CD4-positive, alpha-beta T cell treated with Interferon alpha-2 for 1 hour (primary cell): ENCODE measurements at regions not wholly inside any gene's neighbourhood (a gene's known extent, or its start where the extent isn't known, plus 50 kb on each side); places are given as distances from the start of the nearest gene placed in this dataset.
"Not testable (repeated sequence)": the region's sequence is repeated elsewhere in the genome, so short reads cannot be mapped to it uniquely, and the experiment has no call there.

Experiments used
- DNase-seq, 2 donors: peaks; one replicate each; pipeline ENCODE4 v3.0.0-alpha.2; 2020 to 2022

DNA sequence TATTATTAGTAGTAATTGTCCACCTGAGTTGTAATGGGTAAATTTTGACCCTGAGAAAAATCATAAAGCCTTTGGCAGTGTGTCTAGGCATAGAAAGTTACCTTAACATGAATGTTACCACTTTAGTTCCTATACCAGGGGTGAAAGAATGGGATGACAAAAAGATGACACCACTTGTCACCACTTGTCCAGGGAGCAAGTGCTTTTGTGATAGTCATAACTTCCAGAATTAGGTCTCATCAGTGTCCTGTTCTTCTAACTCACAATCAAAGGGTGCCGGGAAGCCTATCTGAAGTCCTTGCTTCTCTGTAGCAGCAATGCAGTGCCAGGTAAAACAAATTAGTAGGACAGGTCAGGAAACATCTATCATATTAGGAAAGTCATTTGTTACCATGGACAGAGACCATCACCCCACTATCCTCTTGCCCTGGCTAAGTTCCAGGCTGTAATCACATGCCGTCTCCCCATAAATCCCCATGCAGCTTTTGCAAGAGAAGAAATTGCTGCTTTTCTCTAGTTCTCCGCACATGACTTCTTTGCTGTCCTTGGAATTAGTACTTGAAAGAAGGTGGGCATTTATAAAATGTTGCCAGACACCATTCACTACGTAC lies 156.5 kb upstream of the SGCD start:
- DNase-seq, result no peak

DNA sequence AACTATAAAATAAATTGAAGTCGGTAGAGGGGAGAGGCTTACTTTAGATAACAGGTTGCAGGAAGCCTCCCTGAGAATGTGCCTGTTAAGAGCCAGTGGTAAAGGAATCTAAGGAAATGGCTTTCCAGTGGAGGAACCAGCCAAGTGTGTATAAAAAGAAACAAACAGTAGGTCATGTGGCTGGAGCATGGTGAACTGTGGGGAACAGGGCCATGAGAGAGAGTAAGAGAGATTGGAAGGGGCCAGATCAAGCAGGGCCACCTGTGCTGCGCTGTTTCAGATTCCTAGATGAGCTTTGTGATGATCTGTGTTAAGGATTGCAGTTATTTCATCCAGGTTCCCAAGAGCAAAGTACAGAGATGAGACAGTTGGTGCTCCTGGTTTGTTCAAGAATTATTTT lies 152.7 kb upstream of the SGCD start:
- no peak for DNase-seq

DNA sequence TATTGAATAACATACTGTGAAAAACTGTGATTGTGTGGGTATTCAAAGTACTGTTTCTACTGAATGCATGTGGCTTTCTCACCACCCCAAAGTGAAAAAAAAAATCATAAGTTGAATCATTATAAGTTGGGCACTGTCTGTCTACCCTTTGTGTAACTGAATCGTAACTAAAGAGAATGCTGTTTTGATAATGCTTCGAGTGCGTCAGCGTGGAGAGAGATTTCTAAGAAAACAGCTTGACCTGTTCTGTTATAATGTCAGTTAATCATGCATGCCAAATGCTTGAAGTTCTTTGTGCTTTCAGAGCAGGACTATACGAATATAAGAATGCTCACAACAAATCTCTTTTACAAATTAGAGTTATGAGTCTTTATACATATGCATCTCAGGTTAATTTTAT lies 148.8 kb upstream of the SGCD start:
- no peak for DNase-seq

DNA sequence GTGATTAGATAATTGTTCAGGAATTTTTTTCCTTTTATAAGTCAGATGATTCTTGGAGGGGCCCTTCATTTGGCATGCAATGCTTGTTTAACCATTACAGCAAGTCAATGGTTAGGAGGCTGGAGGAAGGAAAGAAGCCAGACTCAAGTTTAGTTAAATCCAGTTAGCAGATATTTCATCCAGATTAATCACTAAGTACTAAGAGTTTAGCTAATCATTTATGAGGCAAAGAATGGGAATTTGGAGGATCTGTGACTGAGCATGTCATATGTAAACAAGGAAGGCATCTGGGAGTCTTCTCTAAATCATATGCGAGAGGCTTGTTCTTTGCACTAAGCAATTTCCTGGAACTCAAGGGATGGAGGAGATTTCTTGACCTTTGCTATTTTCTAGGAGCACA lies 145.3 kb upstream of the SGCD start:
- no peak for DNase-seq

DNA sequence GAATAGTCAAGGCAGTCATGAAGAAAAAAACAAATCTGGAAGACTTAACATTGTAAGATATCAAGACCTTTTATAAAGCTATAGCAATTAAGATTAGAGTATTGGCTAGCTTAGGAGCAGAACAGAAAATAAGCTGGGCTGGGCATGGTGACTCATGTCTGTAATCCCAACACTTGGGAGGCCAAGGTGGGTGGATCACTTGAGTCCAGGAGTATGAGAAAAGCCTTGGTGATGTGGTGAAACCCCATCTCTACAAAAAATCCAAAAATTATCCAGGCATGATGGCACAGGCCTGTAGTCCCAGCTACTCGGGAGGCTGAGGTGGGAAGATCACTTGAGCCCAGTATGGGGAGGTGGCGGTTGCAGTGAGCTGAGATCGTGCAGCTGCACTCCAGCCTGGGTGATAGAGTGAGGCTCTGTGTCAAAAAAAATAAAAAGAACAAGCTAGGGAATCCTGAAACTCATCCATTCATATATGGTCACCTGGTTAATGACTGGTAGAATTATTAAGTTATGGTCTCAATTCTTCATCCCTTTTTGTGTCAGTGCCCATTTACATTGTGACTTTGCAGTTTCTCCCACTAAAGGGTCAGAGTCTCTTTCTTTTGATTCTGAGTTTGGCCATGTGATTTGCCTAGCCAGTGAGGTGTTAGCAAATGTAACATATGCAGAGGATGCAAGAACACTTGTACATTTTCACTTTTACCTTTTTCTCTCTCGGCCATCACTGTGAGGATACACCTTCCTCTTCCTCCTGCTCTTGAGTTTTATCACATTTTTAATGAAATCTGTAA lies 144.6 kb upstream of the SGCD start:
- no peak for DNase-seq

DNA sequence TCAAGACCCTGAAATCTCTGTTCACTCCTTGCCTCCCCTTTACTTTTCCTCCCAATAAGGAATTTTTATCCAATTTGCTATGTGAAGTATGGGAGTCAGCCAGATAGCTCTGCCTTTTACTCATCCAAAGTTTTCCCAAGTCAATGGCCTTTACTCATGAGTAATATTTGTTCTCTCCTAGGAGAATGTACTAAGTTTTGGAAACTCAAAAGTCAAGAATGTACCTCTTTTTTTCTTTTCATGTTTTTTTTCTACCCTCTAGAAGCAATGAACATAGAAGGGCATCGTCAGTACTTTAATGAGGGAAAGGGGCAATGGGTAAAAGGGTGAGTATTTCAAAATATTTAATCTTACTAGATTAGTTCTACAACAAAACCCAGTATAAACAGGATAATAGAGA lies 140.2 kb upstream of the SGCD start:
- DNase-seq, result no peak

DNA sequence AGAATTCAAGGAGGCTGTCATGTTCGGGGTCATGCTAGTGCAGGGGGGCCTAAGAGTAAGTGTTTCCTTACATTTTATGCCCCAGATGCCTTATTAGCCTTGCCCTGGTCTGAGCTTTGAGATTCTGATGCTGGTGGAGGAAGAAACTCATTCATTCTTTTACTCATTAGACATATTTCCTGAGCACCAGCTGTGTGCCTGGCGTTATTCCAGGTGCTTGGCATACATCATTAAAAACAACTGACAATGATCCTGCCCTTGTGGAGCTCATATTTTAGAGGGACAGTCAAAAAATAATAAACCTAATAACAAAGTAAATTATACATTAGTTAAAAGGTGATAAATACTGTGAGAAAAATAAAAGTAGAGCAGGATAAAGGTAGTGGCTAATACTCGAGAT lies 138.9 kb upstream of the SGCD start:
- no peak for DNase-seq

DNA sequence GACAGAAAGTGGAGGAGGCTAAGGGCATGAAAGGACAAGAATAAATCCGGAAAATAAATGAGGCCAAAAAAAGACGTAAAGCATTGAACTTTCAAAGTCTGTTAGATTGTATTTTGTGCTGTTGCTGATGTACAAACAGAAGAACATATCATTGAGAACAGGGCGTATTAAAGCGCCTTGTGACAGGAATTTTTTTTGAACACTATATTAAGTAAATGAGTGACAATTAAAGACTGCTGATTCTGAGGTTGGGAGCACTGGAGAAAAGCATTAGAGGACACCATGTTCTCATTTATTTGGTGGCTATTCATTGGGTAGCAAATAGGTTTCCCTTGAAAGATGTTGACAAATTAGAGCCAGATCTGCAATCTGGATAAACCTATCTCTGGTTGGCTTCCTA lies 137.3 kb upstream of the SGCD start:
- no peak for DNase-seq

DNA sequence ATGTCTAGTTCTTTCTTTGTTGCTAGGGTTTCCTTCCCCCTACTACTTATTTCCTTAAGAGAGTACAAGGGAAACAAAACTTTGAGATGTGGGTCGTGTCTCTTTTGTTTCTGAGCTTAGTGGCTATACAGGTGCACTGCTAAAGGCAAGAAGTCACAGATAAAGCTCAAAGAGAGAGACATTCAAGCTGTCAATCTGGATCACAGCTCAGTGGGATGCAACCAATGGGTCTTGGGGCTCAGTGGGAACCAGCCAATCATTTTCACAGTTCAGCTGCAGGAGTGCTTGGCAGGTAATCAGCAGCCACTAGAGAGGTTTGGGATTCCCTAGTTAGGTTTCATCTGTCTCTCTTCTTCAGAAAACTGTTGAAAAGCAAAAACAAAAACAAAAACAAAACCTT lies 135.4 kb upstream of the SGCD start:
- DNase-seq, result no peak

DNA sequence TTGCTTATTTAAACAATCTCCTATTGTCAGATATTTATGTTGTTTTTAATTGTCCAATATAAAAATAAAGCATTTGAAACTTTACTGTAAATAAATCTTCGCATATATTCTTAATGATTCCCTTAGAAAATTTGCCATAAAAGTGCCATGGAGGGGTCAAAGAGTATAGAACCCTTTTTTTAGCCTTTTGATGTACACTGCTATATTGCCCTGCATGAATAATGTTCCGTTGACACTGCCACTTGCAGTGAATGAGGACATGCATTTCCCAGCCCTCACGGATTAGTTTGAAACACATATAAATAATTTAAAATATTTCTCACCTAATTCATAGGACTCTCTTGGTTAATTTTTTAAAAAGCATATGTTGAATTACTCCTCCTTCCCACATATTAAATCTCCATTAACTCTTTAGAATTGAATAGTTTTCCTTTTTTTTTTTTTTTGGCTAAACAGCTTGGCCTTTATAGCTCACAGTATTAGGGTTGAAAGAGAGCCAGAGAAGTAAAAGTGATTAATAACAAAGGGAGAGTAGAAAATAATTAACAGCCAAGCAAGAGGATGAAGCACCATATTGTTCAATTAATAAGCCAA lies 129.8 kb upstream of the SGCD start:
- no peak for DNase-seq

DNA sequence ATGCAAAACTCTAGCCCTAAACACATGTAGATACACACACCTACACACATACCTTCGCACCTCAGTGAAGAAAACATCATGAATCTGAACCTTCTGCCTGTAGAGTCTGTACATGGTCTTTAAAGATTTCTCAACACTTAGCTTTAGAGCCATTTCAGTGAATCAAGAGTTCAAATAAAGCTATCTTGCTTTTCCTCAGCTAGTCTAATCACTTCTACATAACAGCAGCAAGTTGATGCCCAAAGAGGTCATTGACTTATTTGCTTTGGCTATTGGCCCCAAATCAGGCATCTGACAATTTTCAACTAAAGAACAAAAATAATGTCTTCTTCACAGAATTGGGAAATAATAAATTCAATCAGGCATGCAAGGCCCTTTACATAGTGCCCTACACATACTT lies 127.9 kb upstream of the SGCD start:
- DNase-seq, result no peak

DNA sequence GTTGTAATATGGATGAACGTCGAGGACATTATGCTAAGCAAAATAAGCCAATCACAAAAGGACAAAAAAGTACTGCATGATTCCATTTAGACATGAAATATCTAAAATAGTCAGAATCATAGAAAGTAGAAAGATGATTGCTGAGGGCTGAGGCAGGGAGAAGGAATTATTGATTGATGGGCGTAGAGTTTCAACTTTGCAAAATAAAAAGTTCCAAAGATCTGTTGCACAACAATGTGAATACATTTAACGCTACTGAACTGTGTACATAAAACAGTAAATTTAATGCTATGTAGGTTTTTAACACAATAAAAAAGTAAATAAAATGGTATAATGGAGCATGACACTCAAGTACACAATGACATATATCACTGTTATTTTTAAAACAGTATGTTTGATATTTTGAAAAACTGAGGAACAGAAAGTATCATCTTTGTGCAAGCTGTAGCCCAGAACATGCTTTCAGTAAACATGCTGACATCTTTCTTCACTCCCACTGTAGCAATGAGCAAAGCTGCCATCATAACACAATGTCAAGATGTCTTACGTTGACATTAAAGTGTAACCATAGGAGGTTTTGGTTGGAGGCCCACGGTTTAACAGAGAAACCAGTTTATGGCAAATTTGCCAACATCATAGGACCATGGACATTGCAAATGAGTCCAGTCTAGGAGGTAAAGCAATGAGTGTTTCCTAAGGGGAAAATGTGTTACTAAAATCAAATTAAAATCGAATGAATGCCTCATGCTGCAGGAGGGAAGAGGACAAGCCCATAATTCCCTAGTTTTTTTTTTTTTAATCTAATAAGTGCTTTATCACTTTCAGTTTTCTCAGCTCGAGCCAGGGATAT lies 125.8 kb upstream of the SGCD start:
- DNase-seq, result no peak

DNA sequence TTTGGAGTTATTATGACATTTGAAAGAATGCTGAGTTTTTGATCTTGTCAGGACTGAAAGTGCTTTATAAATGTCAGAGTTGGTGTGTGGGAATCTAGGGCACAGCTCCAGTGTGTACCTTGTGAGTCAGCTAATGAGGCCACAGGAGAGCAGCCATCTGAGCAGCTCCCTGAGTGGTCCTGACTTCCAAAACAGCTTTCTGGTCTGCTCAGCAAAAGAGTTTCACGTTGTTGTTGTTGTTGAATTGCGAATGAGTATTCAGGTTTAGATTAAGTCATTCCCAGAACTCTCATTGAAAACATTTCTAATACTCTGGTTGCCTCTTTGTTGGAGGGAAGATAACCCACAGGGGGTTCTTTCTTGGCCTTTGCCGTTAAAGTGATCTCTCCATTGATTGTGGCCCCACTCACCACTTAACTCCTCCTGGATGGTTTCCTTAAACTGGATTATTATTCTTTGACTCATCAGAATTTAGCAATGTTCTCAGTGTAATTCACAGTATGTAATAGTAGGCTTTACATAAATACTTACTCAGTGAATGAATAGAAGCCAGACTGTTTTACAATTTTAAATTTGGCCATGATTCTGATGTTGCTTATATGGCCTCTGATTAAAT lies 125.1 kb upstream of the SGCD start:
- no peak for DNase-seq

DNA sequence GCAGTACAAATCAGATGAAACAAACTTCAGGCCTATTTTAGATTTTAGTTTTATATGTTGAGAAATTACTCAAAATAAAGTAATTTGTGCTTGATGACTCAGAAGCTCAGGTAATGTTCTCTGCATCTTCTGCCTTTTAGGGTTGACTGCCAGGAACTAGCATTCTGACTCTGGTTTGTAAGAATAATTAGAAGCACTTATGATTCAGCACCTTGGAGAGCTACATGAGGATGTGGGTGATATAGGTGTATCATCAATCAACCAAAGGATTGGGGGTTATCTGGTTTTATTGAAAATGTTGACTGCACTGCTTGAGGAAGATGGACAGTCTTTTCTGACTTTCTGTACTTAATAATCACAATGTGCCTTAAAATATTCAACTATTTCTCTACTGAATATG lies 118.7 kb upstream of the SGCD start:
- DNase-seq, result no peak

DNA sequence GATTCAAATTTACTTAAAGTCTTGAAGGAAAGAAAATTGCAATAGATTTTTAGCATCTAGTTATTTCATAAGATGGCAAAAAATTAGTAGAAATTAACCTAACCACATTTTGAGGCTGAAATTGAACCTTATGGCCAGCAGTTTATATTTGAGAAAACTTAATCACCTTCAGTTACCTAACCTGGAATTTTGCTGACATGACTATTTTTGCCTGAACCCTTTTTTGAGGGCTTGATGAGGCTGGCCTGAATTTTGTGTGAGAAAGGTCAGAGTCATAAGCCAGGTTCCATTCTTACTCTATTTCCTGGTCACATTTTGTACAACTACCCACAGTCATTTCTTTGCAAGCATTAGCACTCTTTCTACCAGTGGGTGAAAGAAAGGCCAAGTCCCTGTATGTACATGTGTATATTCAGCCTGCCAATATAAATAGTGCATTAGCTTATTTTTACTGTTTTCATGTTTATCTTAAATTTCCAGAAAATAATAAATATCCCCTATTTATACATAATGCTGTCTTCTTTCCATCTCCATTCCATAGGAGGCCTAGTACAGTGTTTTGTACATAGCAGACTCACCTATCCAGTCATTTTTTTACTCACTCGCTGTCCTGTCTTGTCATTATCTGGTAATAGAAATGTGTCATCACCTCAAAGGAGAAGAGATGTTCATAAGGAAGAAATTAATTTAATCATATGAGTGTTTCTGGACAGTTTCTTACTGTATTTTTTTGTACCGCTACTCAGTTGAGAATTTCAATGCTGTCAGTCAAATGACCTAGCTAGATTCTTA lies 108.4 kb upstream of the SGCD start:
- no peak for DNase-seq

DNA sequence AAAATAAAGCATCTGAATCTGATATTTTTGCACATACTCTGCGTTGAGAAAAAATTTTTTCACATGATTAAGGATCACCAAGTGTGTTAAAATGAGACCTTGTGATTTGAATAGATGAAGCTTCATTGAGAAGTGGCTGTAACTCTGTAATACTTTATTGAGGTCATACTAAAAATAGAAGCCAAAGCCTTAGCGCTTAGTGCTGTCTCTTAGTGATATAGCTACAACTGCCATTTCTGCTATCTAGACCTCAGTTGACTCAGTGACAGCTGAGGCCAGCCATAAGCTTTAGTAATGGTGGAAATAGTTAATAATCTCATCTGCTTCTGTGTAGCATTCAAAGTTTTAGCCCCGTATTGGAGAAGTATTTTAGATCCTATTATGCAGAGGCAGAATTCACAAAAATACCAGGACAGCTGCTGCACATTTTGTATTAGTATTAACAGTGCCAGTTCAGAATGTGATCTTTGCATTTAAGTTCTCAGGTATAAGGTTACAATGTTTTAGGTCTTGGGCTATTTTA lies 107.4 kb upstream of the SGCD start:
- no peak for DNase-seq

DNA sequence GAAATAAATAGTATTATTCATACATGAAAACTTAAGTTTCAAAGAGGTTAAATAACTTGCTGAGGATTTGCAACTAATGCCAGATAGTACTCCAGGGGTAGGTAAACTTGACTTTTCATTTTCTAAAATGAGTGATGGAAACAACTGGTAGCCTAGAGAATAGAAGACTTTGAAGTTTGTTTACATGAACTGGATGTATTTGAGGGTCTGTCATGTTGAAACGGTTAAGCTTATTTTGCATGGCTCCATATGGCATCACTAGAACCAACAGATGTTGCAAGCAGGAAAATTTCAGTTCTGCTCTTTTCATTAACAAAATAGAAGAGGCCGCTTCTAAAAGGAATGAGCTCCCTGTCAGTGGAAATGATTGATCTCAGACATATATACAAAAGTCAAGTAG lies 105.1 kb upstream of the SGCD start:
- DNase-seq, result no peak

DNA sequence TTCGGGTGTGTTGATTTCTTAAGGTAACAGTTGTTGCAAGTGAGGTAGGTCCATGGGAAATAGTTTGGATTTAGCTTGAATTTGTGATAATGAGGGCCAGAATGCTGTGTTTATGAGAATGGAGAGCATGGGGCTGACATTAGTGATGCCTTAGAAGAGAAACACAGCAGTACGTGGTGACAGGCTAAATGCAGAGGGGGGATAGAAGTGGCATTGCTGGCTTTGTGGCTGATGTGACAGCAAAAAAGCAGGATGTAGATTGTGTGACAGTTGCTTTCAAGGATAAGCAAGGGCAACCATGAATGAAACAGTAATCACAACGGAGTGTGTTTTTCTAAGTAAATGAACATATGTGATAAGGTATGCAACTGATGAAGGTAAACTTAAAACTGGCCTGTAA lies 103.4 kb upstream of the SGCD start:
- DNase-seq, result no peak

DNA sequence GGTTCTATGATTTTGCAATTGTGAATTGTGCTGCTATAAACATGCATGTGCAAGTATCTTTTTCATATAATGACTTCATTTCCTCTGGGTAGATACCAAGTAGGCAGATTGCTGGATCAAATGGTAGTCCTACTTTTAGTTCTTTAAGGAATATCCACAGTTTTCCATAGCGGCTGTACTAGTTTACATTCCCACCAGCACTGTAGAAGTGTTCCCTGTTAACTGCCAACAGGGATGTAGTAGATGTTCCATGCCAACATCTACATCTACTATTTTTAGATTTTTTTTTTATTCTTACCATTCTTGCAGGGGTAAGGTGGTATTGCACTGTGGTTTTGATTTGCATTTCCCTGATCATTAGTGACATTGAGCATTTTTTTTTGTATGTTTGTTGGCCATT lies 100.5 kb upstream of the SGCD start:
- DNase-seq, result not testable (repeated sequence)

DNA sequence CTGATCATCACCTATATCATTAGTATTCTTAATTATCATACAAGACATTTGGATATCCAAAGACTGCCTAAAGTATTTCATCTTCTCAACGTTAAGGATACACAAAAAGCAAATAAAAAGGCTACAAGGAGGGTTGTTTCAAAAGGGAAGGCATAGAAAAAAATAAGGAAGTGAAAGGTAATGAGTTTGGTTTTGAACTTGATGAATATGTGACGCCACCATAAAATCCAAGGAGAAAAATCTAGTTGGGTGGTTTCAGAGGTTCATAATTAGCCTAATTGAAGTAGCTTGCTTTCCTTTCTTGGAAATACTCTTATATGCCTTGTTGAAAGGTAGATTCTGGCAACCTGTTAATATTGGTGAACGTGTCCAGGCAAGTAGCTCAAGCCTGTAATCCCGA lies 96.1 kb upstream of the SGCD start:
- DNase-seq, result no peak

DNA sequence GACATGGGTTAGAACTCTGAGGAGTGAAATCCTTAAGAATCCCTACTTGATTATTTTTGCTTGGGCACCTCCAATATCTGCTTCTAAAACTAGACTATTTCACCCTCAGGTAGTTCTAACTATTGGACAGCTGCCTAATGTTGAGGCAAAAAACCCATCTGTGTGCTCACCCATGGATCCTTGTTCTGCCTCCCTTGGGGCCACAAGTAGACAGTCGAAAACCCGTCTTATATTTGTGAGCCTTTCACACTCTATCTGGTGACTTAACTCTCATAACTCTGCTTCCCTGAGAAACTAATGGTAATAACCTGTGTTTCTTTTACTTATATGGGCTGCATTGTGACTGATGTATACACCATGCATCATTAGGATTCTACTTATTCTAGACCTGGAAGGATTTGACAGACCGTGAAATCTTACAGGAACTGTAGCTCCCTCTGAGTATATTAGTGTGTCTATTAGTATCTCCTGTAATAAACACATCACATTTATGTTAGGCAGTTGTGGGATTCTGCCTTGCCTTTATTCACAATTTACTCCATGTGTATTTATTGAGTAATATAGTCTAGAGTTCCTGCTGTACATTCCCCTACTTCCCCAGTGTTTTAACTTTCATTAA lies 94.6 kb upstream of the SGCD start:
- no peak for DNase-seq

DNA sequence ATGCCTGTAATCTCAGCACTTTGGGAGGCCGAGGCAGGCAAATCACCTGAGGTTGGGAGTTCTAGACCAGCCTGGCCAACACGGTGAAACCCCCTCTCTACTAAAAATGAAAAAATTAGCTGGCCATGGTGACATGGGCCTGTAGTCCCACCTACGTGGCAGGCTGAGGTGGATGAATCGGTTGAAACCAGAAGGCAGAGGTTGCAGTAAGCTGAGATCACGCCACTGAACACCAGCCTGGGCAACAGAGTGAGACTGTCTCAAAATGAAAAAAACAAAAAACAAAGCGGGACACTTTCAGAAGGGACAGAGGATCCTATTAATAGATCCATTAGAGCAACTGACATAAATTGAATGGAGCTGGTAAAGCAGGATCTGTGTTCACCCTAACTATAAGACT lies 89.6 kb upstream of the SGCD start:
- no peak for DNase-seq
